H1 (cell line): ENCODE measurements at regions not wholly inside any gene's neighbourhood (a gene's known extent, or its start where the extent isn't known, plus 50 kb on each side); places are given as distances from the start of the nearest gene placed in this dataset.

Experiments used
- BRCA1 ChIP-seq: IDR thresholded peaks from 2 replicates; pipeline ENCODE4 v1.6.1; 2012; ENCODE audit warnings: low read depth, low read length, improper control_type of control experiment
- EP300 ChIP-seq, 2 experiments: IDR thresholded peaks; 1 replicate in 1 of 2; 2 replicates in 1 of 2; pipeline ENCODE4 v1.6.1; 2011 to 2012; ENCODE audit warnings: low read depth in 2 of 2, low read length in 2 of 2, mild to moderate bottlenecking in 2 of 2, borderline replicate concordance in 1 of 2, inconsistent platforms in 1 of 2, moderate library complexity in 1 of 2
- EZH2 ChIP-seq: fragments of 200-600 bp; sonication (generic); IDR thresholded peaks from 2 replicates; pipeline ENCODE4 v1.7.1; 2012; ENCODE audit warnings: low read depth, mild to moderate bottlenecking, moderate library complexity, low read length, inconsistent platforms; ENCODE audit not compliant: severe bottlenecking
- MAFK ChIP-seq: IDR thresholded peaks from 2 replicates; pipeline ENCODE4 v1.6.1; 2012; ENCODE audit warnings: low read depth, mild to moderate bottlenecking, improper control_type of control experiment, low read length
- NRF1 ChIP-seq: IDR thresholded peaks from 2 replicates; pipeline ENCODE4 v1.6.1; 2011; ENCODE audit warnings: mild to moderate bottlenecking, low read depth, low read length, improper control_type of control experiment
- SIRT6 ChIP-seq: IDR thresholded peaks from one replicate; pipeline ENCODE4 v1.7.1; 2012; ENCODE audit warnings: low read length, inconsistent platforms
- SIX5 ChIP-seq: IDR thresholded peaks from 2 replicates; pipeline ENCODE4 v1.6.1; 2011; ENCODE audit warnings: mild to moderate bottlenecking, low read depth, low read length
- TF ChIP-seq, protein P1 (sequence below): IDR thresholded peaks from 2 replicates; pipeline ENCODE4 v1.6.1; 2011; ENCODE audit warnings: low read depth, mild to moderate bottlenecking, low read length; ENCODE audit not compliant: insufficient read depth

DNA sequence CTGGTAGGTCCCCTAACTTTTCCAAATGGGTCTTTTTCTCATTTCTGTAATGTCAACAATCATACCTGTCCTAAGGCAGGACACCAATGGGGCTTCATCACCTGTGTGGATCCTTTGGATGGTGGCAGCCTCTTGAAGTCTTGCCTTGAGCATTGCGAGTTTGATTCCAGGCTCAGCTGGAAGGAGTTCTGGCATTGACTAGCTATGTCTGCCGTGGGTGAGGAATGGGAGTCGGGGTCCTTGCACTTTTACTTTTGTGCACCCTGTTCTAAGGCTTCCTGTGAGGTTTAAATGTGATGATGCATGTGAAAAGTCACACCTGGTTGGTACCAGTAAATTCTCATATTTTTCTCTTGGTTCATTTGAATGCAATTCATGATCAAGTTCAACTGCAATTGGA is 55.9 kb upstream of the CTBP2 start (continued):
- TF ChIP-seq SIX5 (no peak), MAFK (no peak), EZH2 (no peak), SIRT6 (no peak), NRF1 (no peak), EP300 (IDR thresholded peaks at IDR 0.05; ENCODE audit: borderline replicate concordance in 1 of 2, low read depth in 2 of 2, low read length in 2 of 2) (no peak), BRCA1 (no peak)
- TF ChIP-seq, protein P1, sequence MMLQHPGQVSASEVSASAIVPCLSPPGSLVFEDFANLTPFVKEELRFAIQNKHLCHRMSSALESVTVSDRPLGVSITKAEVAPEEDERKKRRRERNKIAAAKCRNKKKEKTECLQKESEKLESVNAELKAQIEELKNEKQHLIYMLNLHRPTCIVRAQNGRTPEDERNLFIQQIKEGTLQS: no peak
- TF ChIP-seq, all 59 proteins: peak for 0
